ENCODE measurements at regions not wholly inside any gene's neighbourhood (a gene's known extent, or its start where the extent isn't known, plus 50 kb on each side); places are given as distances from the start of the nearest gene placed in this dataset.

DNA sequence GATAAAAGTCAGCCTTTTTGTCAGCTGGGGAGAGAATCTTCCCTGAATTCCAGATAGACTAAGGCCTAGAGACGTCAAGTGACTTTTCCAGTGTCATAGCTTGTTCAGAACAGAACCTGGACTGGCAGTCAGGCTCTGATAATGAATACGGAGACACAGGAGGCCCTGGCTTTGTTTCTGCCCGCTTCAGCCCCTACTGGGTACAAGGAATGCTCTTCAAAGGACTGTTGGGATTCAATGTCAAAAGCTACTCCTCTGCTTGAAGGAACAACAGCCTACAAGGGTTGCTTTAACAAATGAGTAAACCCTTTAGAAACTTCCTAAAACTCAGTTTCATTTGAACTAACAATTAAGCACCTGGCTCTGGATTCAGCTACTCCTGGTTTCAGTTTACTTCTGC, 412.3 kb downstream of the OXSM start:
- DNase-seq (ENCODE audit: low read depth, low spot score), result no peak
- TF ChIP-seq GATA2 (IDR thresholded peaks at IDR 0.05; ENCODE audit: insufficient read depth, insufficient read length, low read depth, low read length), result no peak
- TF ChIP-seq, protein P1, sequence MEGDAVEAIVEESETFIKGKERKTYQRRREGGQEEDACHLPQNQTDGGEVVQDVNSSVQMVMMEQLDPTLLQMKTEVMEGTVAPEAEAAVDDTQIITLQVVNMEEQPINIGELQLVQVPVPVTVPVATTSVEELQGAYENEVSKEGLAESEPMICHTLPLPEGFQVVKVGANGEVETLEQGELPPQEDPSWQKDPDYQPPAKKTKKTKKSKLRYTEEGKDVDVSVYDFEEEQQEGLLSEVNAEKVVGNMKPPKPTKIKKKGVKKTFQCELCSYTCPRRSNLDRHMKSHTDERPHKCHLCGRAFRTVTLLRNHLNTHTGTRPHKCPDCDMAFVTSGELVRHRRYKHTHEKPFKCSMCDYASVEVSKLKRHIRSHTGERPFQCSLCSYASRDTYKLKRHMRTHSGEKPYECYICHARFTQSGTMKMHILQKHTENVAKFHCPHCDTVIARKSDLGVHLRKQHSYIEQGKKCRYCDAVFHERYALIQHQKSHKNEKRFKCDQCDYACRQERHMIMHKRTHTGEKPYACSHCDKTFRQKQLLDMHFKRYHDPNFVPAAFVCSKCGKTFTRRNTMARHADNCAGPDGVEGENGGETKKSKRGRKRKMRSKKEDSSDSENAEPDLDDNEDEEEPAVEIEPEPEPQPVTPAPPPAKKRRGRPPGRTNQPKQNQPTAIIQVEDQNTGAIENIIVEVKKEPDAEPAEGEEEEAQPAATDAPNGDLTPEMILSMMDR (IDR thresholded peaks at IDR 0.05; ENCODE audit: extremely low read depth in 1 of 2, insufficient read depth in 1 of 2, low read depth in 1 of 2, low read length in 2 of 2), result no peak
- TF ChIP-seq MYC (IDR thresholded peaks at IDR 0.05; ENCODE audit: low read depth, low read length), result no peak
- no peak for TF ChIP-seq EZH2 (IDR thresholded peaks at IDR 0.05; ENCODE audit: borderline replicate concordance, low read depth, low read length, severe bottlenecking)
- TF ChIP-seq FOS (IDR thresholded peaks at IDR 0.05; ENCODE audit: borderline replicate concordance, insufficient read depth, low read length), result no peak
- BruUV-seq (replicated peaks), result no TSS peak
- POLR2A ChIA-PET, result no interaction called here
- Histone ChIP-seq H3K4me3 (replicated peaks in 1 of 3; ENCODE audit: insufficient read depth in 1 of 3, low read depth in 1 of 3, low read length in 3 of 3) (no peak overlapping the region), H3K27ac (ENCODE audit: insufficient read depth, low read depth, low read length) (no peak overlapping the region), H4K20me1 (replicated peaks; ENCODE audit: control insufficient read depth, extremely low read depth, insufficient read depth, low read length) (no peaks in the 10 kb centered on the region), H3K79me2 (ENCODE audit: control insufficient read depth, insufficient read depth, low read length) (no peaks in the 10 kb centered on the region), H3K9me3 (replicated peaks; ENCODE audit: control insufficient read depth, insufficient read depth, low read length) (no peaks in the 10 kb centered on the region), H3K9ac (replicated peaks; ENCODE audit: extremely low read depth, insufficient read depth, low read length) (no peak overlapping the region), H2AFZ (ENCODE audit: low read depth, low read length) (no peak overlapping the region), H3K9me1 (replicated peaks; ENCODE audit: control insufficient read depth, extremely low read depth, insufficient read depth, low read length) (no peaks in the 10 kb centered on the region), H3K27me3 (ENCODE audit: control insufficient read depth in 2 of 2, insufficient read depth in 2 of 2, low read length in 2 of 2) (no peaks in the 10 kb centered on the region), H3K36me3 (ENCODE audit: control insufficient read depth in 2 of 2, extremely low read depth in 1 of 2, insufficient read depth in 2 of 2, low read length in 2 of 2) (no peaks in the 10 kb centered on the region), H3K4me1 (ENCODE audit: control insufficient read depth, extremely low read depth, insufficient read depth, low read length) (no peaks in the 10 kb centered on the region), H3K4me2 (ENCODE audit: insufficient read depth, low read length) (no peak overlapping the region)
- FAIRE-seq, result no peak
- CTCF ChIA-PET, result no interaction called here
- intact Hi-C loops (cut with micrococcal nuclease), result no loop called here
- dilution Hi-C loops (cut with MboI; ENCODE audit: extremely low pct_ligation_motif_present, low sequenced_read_pairs), result no loop called here

DNA sequence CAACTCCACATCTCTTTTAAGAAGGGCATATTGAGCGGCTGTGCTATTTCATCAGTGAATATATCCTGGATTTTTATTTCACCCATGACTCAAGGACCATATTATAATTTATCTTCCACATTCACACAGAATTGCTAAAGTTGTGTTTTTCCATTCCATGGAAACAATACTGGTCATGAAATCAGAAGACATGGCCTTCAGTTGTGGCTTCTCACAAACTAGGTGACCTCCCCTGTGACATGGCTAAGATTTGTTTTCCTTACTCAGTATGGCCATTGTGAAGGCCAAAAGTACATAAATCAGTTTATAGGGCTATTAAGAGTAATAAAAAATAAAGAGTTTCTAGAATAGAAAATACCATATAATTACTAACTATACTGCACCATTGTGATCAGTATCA, 415.6 kb downstream of the OXSM start:
- BruUV-seq (replicated peaks), result no TSS peak
- H3K27me3 ChIP-seq (ENCODE audit: control insufficient read depth in 2 of 2, insufficient read depth in 2 of 2, low read length in 2 of 2), result no peaks in the 10 kb centered on the region
- no peaks in the 10 kb centered on the region for H3K9me1 ChIP-seq (replicated peaks; ENCODE audit: control insufficient read depth, extremely low read depth, insufficient read depth, low read length)
- H3K27ac ChIP-seq (ENCODE audit: insufficient read depth, low read depth, low read length), result no peak overlapping the region
- H3K4me2 ChIP-seq (ENCODE audit: insufficient read depth, low read length), result no peak overlapping the region
- CTCF ChIA-PET, result no interaction called here
- intact Hi-C loops (cut with micrococcal nuclease) (no loop called here), dilution Hi-C loops (cut with MboI; ENCODE audit: extremely low pct_ligation_motif_present, low sequenced_read_pairs) (no loop called here)
- H4K20me1 ChIP-seq (replicated peaks; ENCODE audit: control insufficient read depth, extremely low read depth, insufficient read depth, low read length), result no peaks in the 10 kb centered on the region
- no peak for DNase-seq (ENCODE audit: low read depth, low spot score)
- FAIRE-seq, result no peak
- no peaks in the 10 kb centered on the region for H3K9me3 ChIP-seq (replicated peaks; ENCODE audit: control insufficient read depth, insufficient read depth, low read length)
- POLR2A ChIA-PET, result no interaction called here
- no peak overlapping the region for H3K9ac ChIP-seq (replicated peaks; ENCODE audit: extremely low read depth, insufficient read depth, low read length)
- H3K4me3 ChIP-seq (replicated peaks in 1 of 3; ENCODE audit: insufficient read depth in 1 of 3, low read depth in 1 of 3, low read length in 3 of 3), result no peak overlapping the region
- no peaks in the 10 kb centered on the region for H3K36me3 ChIP-seq (ENCODE audit: control insufficient read depth in 2 of 2, extremely low read depth in 1 of 2, insufficient read depth in 2 of 2, low read length in 2 of 2)
- no peak overlapping the region for H2AFZ ChIP-seq (ENCODE audit: low read depth, low read length)
- no peaks in the 10 kb centered on the region for H3K79me2 ChIP-seq (ENCODE audit: control insufficient read depth, insufficient read depth, low read length)
- TF ChIP-seq JUN (IDR thresholded peaks at IDR 0.05; ENCODE audit: borderline replicate concordance, insufficient read depth, insufficient read length, low read depth), result no peak
- no peak for TF ChIP-seq POLR2AphosphoS5 (IDR thresholded peaks at IDR 0.05; ENCODE audit: insufficient read depth, low read depth, low read length)
- no peak for TF ChIP-seq MYC (IDR thresholded peaks at IDR 0.05; ENCODE audit: low read depth, low read length)
- no peak for TF ChIP-seq FOS (IDR thresholded peaks at IDR 0.05; ENCODE audit: borderline replicate concordance, insufficient read depth, low read length)
- TF ChIP-seq POLR2A (IDR thresholded peaks at IDR 0.05; ENCODE audit: low read depth, low read length), result no peak
- TF ChIP-seq GATA2 (IDR thresholded peaks at IDR 0.05; ENCODE audit: insufficient read depth, insufficient read length, low read depth, low read length), result no peak
- TF ChIP-seq MAX (IDR thresholded peaks at IDR 0.05; ENCODE audit: insufficient read depth, insufficient read length), result no peak
- no peaks in the 10 kb centered on the region for H3K4me1 ChIP-seq (ENCODE audit: control insufficient read depth, extremely low read depth, insufficient read depth, low read length)

Measured in endothelial cell of umbilical vein (primary cell).